SU-DHL-6 (cell line): ENCODE measurements at regions not wholly inside any gene's neighbourhood (a gene's known extent, or its start where the extent isn't known, plus 50 kb on each side); places are given as distances from the start of the nearest gene placed in this dataset.

Source experiments
- CTCF ChIP-seq: fragments of 200-600 bp; sonication (generic); IDR thresholded peaks from one replicate; pipeline ENCODE4 v1.5.1; 2017; ENCODE audit warnings: antibody characterized with exemption, mild to moderate bottlenecking, low read length, moderate library complexity; ENCODE audit not compliant: insufficient read depth, poor library complexity, severe bottlenecking
- EZH2phosphoT487 ChIP-seq: fragments of 200-600 bp; sonication (generic), shearing (Covaris generic); conservative IDR thresholded peaks from 2 replicates; pipeline ENCODE4 v1.6.1; 2018; ENCODE audit warnings: mild to moderate bottlenecking, antibody characterized with exemption, low read length, moderate library complexity, mixed read lengths

DNA sequence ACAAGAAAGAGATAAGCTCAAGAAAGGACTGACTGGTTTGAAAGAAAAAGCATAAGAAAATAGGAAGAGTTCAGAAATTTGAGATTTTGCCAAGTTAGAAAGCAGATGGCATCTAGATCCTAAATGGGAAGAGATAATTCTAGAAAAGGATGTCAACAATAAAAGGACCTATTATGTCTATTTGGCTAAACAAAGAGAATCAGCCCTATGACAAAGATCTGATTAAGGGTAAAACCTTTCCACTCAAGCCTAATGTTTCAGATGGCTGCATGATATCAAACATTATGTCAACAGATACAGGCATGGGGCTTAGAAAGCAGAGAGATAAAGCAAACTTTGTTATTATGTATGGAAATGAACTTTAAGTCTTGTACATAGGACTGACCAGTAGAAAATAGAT is 465.0 kb upstream of the TRIB2 start:
- TF ChIP-seq CTCF, result no peak
- no peak for TF ChIP-seq EZH2phosphoT487
